GM18517 (cell line): ENCODE measurements at regions not wholly inside any gene's neighbourhood (a gene's known extent, or its start where the extent isn't known, plus 50 kb on each side); places are given as distances from the start of the nearest gene placed in this dataset.

Experiments
- ATAC-seq: cut with Tn5 transposase; IDR thresholded peaks from one replicate; pipeline ENCODE4 v1.9.1; 2021; ENCODE audit warnings: mild to moderate bottlenecking, moderate library complexity; ENCODE audit not compliant: unreplicated experiment

DNA sequence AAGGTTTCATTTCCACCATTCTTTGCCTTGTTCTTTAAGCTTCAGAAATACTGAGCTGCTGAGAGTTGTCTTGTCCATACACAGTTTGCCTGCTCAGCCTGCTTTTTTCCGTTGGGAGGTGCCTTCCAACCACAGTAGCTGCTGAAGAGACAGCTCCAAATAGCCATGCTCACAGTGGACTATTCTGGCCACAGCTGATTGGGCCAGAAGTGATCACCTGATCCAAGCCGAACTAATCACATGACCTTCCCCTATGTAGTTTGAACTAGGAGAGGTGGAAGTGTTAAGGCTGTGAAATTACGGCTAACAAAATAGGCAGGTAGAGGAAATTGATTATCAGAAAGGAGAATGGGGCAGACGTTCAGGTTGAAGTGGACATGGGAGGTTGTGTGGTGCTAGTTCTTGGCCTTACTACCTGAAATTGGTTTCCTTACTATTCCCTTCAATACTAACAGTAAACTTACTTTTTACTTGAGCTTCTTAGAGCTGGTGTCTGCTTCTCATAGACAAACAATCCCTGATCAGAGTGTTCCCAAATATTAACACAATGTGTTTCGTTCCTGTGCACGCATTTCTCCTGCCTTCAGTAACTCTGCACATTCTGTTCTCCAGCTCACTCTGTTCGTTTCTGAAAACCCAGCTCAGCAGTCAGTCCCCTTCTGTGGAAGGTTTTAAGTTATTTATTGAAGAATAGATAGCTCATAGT is 136.1 kb downstream of the RWDD3 start:
- ATAC-seq, result no peak

GRCh38 chr1:95370691-95371562 is 136.9 kb downstream of the RWDD3 start:
- ATAC-seq, result no peak

GRCh38 chr1:95371666-95372282 is 137.8 kb downstream of the RWDD3 start:
- ATAC-seq, result no peak

DNA sequence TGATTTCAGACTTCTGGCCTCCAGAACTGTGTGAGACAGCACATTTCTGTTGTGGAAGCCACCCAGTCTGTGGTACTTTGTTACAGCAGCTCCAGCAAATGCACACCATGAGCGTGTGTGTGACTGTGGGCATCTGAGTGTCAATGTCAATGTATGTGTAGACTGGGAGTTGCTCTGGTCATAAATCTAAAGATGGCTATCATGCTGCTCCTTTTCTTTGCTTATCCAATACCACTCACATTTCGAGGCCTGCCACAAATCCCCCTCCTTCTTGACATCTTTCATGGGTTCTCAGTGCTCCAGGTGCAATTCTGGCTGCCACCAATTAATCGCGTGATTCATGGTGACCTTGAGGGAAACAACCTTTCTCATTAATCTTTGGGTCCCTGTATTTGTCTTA is 141.2 kb downstream of the RWDD3 start:
- ATAC-seq, result no peak

DNA sequence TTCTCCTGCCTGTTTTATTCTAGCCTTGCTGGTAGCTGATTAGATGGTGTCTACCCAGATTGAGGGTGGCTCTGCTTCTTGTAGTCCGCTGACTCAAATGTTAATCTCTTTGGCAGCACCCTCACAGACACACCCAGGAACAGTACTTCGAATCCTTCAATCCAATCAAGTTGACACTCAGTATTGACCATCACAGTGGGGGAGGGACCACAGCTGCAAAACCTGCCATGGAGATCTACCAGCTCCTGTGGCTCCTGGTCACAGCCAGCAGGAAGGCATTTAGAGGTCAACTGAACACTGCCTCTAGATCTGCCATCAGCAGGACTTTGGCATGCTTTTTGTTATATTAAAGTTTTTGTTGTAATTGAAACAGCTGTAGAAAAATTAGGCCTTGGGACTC is 146.9 kb downstream of the RWDD3 start:
- ATAC-seq, result no peak

DNA sequence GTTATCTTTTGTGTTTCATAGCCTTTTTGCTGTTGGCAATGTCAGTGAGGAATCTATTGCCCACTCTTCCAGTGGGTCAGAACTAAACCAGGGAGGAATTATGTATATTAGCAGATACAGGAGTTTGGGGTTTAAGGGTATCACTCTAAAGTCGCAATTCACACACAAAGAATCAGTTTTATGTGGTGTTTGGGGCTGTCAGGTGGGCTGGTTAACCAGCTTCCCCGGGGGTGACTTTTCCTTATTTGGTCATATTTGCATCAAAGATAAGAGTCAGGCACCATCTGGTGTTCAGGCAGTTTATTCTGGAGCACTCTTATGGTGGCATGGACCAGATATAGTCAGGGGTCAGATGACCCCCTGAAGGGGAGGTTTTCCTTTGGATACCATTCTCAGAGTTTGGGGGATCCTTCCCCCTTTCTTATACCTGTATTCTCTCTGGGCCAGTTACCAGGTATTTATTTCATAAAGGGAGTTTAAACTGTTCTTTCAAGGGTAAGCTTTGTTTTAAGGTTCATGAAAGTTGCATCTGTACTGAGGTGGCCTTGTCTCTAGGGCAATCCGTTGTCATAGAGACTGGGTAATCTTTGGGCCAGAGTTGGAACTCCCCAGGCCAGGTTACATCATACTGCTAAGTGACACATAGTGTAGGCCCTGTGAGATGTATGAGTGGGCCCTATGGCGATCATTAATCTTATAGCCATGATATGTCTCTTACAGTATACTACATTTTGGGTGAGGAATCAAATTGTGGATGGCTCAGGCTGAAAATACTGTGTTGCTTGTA is 148.2 kb downstream of the RWDD3 start:
- no peak for ATAC-seq

GRCh38 chr1:95383111-95383510 is 149.1 kb downstream of the RWDD3 start:
- no peak for ATAC-seq

- no peak for ATAC-seq
Measured at GRCh38 chr1:95384567-95384966, 150.6 kb downstream of the RWDD3 start.

DNA sequence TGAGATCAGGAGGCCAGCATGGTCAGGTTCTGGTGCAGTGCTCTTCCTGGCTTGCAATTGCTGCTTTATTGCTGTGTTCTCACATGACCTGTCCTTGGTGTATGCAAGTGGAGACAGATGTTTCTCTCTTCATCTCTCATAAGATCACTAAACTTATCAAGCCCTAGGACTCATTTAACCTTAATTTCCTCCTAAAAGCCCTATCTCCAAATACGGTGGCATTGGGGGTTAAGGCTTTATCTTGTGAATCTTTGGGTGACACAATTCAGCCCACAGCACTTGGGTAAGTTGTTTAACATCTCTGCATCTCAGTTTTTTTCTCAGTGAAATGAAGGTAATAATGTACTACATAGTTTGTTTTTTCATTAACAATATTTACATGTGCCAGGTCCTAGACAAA is 152.4 kb downstream of the RWDD3 start:
- ATAC-seq, result no peak

GRCh38 chr1:95386915-95387314 is 152.9 kb downstream of the RWDD3 start:
- no peak for ATAC-seq

DNA sequence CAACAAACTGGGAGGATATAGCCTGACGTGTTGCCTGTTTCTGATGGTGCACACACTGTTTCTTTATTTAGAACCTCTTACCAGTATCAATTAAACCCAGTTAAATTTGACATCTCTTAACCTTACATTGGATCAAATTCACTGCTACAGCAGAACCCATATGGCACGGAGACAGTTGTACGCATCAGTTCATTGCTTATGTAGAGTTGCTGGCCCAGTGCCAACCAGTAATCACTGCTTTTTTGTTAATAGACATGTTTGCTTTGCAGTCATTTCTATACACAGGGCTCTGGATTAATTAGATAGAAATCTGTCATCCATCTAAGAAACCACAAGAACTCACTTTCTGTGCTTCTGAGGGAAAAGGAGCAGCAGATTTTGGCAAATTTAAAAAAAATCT is 154.0 kb downstream of the RWDD3 start:
- no peak for ATAC-seq

GRCh38 chr1:95393434-95393833 is 159.4 kb downstream of the RWDD3 start:
- no peak for ATAC-seq

- no peak for ATAC-seq
Measured at GRCh38 chr1:95396557-95396956, 162.5 kb downstream of the RWDD3 start.

GRCh38 chr1:95402780-95403179 is 168.8 kb downstream of the RWDD3 start:
- no peak for ATAC-seq

DNA sequence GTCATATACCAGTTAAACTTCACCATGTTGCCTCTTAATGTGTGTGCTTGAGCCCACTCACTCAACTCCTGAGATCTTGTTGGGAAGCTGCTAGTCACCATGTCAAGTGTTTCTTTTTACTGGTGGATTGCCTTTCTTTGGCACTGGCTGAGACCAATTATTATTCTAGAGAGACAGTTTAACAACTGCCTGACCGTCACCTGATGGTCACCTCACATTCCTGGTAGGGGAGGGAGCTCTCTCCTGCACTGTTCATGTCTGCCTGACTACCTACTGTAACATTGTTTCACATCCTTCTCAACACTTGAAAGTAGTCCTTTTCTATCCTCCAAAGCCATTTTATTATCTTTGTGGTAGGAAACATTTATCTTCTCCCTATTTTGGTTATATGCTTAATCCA is 172.3 kb downstream of the RWDD3 start:
- no peak for ATAC-seq

GRCh38 chr1:95407131-95407885 is 173.3 kb downstream of the RWDD3 start:
- no peak for ATAC-seq

DNA sequence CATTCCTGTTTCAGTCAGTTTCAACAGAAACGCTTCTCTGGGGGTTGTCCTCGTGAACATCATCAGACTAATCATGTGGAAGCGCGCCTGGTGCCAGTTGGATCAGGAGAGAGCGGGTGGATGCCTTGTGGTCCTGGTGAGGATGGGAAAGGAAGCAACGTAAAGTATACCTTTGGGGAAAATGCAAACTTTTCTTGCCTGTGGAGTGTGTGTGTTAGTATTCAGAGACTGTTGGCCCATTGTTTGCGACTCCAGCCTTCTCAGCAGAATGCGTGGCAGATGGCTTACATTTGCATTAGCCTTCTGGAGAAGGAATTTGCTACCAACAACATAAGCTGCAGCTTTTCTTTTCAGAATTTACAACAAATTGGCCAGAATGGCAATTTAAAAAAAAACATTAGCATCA is 173.9 kb downstream of the RWDD3 start:
- ATAC-seq, result no peak

- no peak for ATAC-seq
Measured at GRCh38 chr1:95408507-95409136, 174.6 kb downstream of the RWDD3 start.

GRCh38 chr1:95409276-95409675 is 175.3 kb downstream of the RWDD3 start:
- no peak for ATAC-seq

DNA sequence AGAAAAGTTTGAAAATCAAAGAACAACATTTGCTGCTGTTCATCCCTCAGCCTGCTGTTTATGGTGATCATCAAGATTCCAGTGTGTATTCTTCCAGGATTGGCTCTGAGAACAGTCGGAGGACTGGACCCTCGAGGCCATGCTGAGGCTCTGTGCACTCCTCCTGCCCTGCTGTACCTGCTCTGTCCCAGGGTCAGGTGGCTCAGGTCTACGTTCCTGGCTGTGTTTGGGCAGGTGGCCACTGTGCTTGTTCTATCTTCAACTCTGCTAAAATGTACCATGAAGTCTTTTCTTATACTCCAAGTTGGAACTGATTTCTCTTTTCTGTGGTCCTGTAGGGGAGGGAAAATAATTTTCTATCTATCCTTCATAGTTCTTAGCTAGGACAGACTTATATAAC is 175.9 kb downstream of the RWDD3 start:
- no peak for ATAC-seq
